ENCODE measurements at regions not wholly inside any gene's neighbourhood (a gene's known extent, or its start where the extent isn't known, plus 50 kb on each side); places are given as distances from the start of the nearest gene placed in this dataset.

DNA sequence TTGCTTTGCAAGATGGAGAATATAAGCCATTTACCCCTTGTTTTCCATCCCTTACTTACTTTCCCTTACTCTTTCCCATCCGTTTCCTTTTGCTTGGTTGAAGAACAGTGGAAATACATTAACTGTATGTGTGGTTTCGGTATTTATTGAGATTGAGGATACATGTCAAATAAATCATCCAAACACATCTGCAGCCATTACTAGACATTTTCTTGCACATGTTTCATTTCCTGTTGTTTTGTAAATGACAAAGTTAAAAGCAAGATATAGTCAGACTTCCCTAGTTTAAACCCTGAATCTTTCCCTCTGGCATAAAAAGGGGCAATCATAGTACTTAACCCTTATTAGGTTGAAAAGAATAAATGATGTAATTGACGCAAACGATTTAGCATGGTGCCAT, 82.1 kb upstream of the BCHE start (continued):
- TF ChIP-seq, protein P1, sequence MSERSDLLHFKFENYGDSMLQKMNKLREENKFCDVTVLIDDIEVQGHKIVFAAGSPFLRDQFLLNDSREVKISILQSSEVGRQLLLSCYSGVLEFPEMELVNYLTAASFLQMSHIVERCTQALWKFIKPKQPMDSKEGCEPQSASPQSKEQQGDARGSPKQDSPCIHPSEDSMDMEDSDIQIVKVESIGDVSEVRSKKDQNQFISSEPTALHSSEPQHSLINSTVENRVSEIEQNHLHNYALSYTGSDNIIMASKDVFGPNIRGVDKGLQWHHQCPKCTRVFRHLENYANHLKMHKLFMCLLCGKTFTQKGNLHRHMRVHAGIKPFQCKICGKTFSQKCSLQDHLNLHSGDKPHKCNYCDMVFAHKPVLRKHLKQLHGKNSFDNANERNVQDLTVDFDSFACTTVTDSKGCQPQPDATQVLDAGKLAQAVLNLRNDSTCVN (CRISPR knock-in tag; IDR thresholded peaks at IDR 0.05): no peak
- 0 out of 4 replicates have a peak, but pooled peaks of 1 of the 2 experiments have one; percentile 18 for TF ChIP-seq FOXK2 (conservative IDR thresholded peaks at IDR 0.05 in 1 of 2, IDR thresholded peaks at IDR 0.05 in 1 of 2; ENCODE audit: low read depth in 2 of 2)

DNA sequence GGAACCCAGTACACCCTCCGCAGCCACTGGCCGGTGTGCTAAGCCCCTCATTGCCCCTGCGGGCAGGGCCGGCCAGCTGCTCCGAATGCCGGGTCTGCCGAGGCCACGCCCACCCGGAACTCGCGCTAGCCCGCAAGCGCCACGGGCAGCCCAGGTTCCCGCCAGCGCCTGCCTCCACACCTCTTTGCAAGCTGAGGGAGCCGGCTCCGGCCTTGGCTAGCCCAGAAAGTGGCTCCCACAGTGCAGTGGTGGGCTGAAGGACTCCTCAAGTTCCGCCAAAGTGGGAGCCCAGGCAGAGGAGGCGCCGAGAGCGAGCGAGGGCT, 81.4 kb upstream of the BCHE start:
- peak overlapping the region; percentile 83 for H3K27ac ChIP-seq (ENCODE audit: extremely low read depth, low read depth, low read length)
- intact Hi-C loops (cut with micrococcal nuclease): loop anchor here (5.0 kb wide), 1 partner anchor 1814 kb away; the partner anchor contains the start of gene PDCD10
- TF ChIP-seq, protein P2, sequence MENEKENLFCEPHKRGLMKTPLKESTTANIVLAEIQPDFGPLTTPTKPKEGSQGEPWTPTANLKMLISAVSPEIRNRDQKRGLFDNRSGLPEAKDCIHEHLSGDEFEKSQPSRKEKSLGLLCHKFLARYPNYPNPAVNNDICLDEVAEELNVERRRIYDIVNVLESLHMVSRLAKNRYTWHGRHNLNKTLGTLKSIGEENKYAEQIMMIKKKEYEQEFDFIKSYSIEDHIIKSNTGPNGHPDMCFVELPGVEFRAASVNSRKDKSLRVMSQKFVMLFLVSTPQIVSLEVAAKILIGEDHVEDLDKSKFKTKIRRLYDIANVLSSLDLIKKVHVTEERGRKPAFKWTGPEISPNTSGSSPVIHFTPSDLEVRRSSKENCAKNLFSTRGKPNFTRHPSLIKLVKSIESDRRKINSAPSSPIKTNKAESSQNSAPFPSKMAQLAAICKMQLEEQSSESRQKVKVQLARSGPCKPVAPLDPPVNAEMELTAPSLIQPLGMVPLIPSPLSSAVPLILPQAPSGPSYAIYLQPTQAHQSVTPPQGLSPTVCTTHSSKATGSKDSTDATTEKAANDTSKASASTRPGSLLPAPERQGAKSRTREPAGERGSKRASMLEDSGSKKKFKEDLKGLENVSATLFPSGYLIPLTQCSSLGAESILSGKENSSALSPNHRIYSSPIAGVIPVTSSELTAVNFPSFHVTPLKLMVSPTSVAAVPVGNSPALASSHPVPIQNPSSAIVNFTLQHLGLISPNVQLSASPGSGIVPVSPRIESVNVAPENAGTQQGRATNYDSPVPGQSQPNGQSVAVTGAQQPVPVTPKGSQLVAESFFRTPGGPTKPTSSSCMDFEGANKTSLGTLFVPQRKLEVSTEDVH (IDR thresholded peaks at IDR 0.05; ENCODE audit: low read depth, partially characterized antibody): peak; percentile 92
- TF ChIP-seq PHF8 (IDR thresholded peaks at IDR 0.05; ENCODE audit: borderline replicate concordance, low read length) (peak; percentile 37; the same call in 1 of the 2 replicates), CBX3 (IDR thresholded peaks at IDR 0.05; ENCODE audit: borderline replicate concordance in 1 of 2, low read length in 2 of 2) (0 out of 3 replicates have a peak, but pooled peaks of 1 of the 2 experiments have one; percentile 21), STAG1 (CRISPR knock-in tag; IDR thresholded peaks at IDR 0.05; ENCODE audit: borderline replicate concordance) (no peak)
- TF ChIP-seq, protein P3, sequence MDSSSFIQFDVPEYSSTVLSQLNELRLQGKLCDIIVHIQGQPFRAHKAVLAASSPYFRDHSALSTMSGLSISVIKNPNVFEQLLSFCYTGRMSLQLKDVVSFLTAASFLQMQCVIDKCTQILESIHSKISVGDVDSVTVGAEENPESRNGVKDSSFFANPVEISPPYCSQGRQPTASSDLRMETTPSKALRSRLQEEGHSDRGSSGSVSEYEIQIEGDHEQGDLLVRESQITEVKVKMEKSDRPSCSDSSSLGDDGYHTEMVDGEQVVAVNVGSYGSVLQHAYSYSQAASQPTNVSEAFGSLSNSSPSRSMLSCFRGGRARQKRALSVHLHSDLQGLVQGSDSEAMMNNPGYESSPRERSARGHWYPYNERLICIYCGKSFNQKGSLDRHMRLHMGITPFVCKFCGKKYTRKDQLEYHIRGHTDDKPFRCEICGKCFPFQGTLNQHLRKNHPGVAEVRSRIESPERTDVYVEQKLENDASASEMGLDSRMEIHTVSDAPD (CRISPR knock-in tag; IDR thresholded peaks at IDR 0.05): no peak
- TF ChIP-seq, protein P4, sequence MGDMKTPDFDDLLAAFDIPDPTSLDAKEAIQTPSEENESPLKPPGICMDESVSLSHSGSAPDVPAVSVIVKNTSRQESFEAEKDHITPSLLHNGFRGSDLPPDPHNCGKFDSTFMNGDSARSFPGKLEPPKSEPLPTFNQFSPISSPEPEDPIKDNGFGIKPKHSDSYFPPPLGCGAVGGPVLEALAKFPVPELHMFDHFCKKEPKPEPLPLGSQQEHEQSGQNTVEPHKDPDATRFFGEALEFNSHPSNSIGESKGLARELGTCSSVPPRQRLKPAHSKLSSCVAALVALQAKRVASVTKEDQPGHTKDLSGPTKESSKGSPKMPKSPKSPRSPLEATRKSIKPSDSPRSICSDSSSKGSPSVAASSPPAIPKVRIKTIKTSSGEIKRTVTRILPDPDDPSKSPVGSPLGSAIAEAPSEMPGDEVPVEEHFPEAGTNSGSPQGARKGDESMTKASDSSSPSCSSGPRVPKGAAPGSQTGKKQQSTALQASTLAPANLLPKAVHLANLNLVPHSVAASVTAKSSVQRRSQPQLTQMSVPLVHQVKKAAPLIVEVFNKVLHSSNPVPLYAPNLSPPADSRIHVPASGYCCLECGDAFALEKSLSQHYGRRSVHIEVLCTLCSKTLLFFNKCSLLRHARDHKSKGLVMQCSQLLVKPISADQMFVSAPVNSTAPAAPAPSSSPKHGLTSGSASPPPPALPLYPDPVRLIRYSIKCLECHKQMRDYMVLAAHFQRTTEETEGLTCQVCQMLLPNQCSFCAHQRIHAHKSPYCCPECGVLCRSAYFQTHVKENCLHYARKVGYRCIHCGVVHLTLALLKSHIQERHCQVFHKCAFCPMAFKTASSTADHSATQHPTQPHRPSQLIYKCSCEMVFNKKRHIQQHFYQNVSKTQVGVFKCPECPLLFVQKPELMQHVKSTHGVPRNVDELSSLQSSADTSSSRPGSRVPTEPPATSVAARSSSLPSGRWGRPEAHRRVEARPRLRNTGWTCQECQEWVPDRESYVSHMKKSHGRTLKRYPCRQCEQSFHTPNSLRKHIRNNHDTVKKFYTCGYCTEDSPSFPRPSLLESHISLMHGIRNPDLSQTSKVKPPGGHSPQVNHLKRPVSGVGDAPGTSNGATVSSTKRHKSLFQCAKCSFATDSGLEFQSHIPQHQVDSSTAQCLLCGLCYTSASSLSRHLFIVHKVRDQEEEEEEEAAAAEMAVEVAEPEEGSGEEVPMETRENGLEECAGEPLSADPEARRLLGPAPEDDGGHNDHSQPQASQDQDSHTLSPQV (IDR thresholded peaks at IDR 0.05): peak; percentile 24; the same call in 1 of the 2 replicates

More for the DNA sequence above, 81.4 kb upstream of the BCHE start:
- Histone ChIP-seq H3K4me2 (ENCODE audit: insufficient read depth, low read length) (peak overlapping the region; percentile 86), H2AFZ (ENCODE audit: low read depth, low read length) (peak overlapping the region; percentile 89), H3K4me1 (replicated peaks in 1 of 2; ENCODE audit: control insufficient read depth in 2 of 2, insufficient read depth in 2 of 2, low read length in 2 of 2) (peaks cover 7 to 8% of the 10 kb centered on the region in 2 experiments; a peak in 3 of 5 replicates), H3K9me3 (replicated peaks; ENCODE audit: control insufficient read depth, insufficient read depth, low read depth, low read length) (no peaks in the 10 kb centered on the region), H3K36me3 (ENCODE audit: control insufficient read depth, insufficient read depth, low read length) (no peaks in the 10 kb centered on the region), H3K9me1 (ENCODE audit: control insufficient read depth, insufficient read depth, low read length) (no peaks in the 10 kb centered on the region), H3K9ac (ENCODE audit: insufficient read depth in 1 of 2, low read depth in 2 of 2, low read length in 2 of 2) (peak overlapping the region; percentile 85 to 91), H3K4me3 (peak overlapping the region; percentile 65), H3K79me2 (ENCODE audit: control insufficient read depth, insufficient read depth, low read length) (peaks cover 71% of the 10 kb centered on the region), H4K20me1 (replicated peaks; ENCODE audit: control insufficient read depth, insufficient read depth, low read length) (no peaks in the 10 kb centered on the region), H3K27me3 (ENCODE audit: control insufficient read depth in 2 of 2, insufficient read depth in 2 of 2, low read length in 2 of 2) (no peaks in the 10 kb centered on the region)
- in situ Hi-C loops (cut with MboI): no loop called here
- 0% methylated on average over 16 of the region's 23 CpGs for WGBS (ENCODE audit: insufficient coverage, low coverage, missing lambda C conversion rate)
- FAIRE-seq: no peak
- ChIA-PET CTCF (ENCODE audit: low intra/inter-chr PET ratio) (no interaction called here), POLR2A (interaction anchor here (1.4 to 1.5 kb wide), 2 partner anchors 11 to 28 kb away, joined by 3 to 4 read pairs; no protein-coding TSS in a partner anchor)
- ATAC-seq: peak; percentile 90
- BruUV-seq (replicated peaks): no TSS peak
- DNase-seq (ENCODE audit: extremely low read depth in 1 of 4, low spot score in 3 of 4): peak; percentile 50 to 81 (median 56)

Data from K562 (cell line).